ENCODE measurements at regions not wholly inside any gene's neighbourhood (a gene's known extent, or its start where the extent isn't known, plus 50 kb on each side); places are given as distances from the start of the nearest gene placed in this dataset.
"Not testable (repeated sequence)": the region's sequence is repeated elsewhere in the genome, so short reads cannot be mapped to it uniquely, and the experiment has no call there.

DNA sequence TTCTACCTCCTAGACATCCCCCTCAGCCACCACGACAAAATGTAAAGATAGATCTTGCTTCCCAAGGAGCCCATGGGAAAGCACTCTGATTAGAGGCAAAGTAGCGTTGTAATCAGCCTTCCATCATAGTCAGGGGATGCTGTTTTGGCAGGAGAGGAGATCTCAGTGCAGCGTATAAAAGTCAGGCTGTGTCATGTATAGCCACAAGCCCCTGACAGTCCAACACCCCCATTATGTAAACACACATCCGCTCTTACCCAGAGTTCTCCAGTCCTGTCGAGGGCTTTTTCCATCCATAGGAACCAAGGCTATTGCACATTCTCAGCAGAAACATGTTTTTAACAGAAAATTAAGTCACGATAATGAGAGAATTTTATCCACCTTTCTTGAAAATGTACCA is 156.3 kb downstream of the CYSLTR2 start:
- DNase-seq = no peak

DNA sequence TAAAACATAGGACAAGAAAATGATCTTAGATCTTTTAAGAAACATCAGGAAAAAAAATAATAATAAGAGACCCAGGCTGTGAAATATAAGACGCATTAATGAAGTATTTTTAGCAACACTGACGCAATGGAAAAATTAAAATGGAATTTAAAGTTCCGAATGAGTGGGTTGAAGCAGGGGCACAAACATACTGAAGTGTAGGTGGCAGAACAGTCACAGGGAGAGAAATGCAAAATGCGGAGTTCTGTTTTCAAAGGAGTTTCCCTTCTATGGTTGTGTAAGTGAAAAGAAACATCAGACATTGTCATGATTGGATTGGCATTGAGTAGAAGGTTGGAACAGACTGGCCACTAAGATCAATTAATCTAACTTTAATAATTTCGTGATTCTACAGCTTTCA is 159.8 kb downstream of the CYSLTR2 start:
- no peak for DNase-seq

GRCh38 chr13:48816700-48817099 is 159.0 kb upstream of the FNDC3A start:
- no peak for DNase-seq

GRCh38 chr13:48817166-48817802 is 158.4 kb upstream of the FNDC3A start:
- no peak for DNase-seq

DNA sequence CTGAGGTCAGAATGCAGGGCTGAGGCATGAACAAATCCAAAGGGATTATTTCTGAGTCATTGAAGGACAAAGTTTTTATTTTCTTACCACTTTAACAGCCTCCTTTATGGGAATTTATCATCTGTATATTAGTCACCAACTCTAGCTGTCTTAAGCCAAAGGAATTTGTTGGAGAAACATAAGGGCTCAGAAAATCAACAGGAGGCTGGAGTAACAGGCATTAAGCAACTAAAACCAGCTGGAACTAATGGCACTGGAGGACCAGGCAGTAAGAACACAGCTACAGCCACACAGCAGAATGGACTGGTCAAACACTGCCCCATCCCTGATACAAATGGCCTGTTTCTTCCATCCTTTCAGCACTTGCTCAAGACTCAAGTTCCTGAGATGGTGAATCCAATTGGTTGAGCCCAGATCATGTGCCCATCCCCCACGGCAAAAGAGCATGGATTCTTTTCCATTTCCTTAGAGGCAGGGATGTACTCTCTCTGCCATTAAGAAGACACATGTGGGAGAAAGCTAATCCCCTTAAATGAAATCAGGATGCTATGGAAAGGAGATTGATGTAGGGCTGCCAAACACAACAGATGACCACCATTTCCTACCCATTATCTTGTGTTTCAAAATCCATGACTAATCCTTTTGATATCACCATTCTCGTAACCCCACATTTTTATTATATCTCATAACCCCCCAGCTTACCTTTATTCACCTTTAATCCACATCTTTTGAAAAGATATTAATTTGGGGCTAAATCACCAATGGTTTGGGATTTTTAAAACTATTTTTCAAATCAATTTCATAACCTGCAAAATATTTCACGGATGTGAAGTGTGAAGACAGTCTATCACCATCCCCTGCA is 157.0 kb upstream of the FNDC3A start:
- no peak for DNase-seq

DNA sequence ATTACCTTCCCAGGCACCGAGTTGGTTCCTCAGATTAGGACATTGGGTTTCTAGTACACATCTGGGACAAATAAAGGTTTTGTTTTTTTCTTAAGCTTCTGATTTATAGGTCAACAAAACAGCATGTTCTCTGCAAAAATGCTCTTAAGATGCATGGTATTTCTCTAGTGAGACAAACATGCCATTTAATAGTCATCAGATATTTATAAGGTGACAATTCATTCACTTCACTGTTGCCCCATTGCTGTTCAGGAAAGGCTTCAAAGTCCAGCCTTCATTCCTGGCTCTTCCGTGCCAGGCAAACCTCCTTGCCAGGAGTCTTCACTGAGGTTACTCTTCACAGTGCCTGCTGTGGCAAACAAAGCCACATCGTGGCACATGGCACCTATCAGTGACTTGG is 156.3 kb upstream of the FNDC3A start:
- no peak for DNase-seq

DNA sequence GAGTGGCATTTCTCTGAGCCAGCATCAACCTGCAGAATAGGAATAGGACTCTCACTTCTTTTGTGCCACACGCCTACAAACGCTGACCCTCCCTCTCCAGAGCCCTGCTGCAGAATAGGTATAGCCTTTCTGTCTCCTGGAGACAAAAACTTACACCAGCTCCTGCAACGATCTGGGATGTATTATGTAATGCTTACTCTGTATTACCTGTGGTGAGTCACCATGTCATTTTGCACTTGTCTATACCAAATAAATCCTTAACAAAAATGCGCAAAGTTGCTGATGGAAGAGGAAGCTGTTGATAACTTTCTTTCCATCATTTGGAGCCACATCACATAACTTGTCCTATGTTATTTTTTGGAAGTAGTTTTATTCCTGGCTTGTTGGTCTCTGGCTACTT is 155.8 kb upstream of the FNDC3A start:
- no peak for DNase-seq

- DNase-seq = not testable (repeated sequence)
Measured at GRCh38 chr13:48823526-48823925, 152.2 kb upstream of the FNDC3A start.

DNA sequence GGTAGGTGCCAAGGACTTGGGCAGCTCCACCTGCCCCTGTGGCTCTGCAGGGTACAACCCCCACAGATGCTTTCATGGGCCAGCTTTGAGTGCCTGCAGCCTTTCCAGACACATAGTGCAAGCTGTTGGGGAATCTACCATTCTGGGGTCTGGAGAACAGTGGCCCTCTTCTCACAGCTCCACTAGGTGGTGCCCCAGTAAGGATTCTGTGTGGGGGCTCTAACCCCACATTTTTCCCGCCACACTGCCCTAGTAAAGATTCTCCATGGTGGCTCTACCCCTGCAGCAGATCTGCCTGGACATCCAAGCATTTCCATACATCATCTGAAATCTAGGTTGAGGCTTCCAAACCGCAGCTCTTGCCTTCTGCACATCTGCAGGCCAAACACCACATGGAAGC is 149.7 kb upstream of the FNDC3A start:
- no peak for DNase-seq

- DNase-seq = not testable (repeated sequence)
Measured at GRCh38 chr13:48826922-48827454, 148.7 kb upstream of the FNDC3A start.

- no peak for DNase-seq
Measured at GRCh38 chr13:48827709-48828108, 148.0 kb upstream of the FNDC3A start.

DNA sequence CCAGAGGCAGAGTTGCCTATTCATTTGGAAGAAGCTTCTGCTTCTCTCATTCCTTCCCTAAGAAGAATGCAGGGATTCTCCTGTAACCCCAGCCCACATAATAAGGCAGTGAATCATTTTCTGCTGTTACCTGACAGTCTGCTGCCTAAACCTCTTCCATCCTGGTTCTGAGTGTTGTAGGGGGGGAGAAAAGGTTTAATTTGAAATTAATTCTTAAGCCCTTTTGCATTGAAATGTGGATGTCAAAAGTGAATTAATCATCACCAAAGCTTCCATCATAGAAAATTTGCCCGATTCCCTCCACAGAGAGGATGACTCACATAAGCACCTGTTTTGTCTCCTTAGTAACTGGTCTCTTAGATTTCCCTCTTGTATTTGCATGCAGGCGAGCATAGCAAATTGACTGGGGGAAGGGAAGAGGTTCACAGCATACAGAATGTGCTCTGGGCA is 146.7 kb upstream of the FNDC3A start:
- no peak for DNase-seq

DNA sequence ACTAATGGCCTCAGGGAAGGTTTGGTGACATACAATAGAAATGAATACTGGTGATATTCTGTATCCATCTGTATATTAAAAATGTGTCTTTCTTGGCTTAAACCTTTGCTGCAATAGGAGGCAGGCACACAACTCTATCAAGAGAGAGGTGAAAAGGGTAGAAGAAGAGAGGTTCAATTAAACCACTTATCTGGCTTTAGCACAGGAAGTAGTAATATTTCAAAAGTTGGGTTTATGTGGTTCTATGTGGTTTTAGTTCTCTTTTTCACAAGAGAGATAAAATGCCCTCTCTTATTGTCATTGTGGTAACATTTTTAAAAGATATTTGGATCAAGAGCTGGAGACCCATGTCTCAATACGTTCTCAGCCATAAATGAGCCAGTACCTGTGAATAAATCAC is 146.2 kb upstream of the FNDC3A start:
- no peak for DNase-seq

DNA sequence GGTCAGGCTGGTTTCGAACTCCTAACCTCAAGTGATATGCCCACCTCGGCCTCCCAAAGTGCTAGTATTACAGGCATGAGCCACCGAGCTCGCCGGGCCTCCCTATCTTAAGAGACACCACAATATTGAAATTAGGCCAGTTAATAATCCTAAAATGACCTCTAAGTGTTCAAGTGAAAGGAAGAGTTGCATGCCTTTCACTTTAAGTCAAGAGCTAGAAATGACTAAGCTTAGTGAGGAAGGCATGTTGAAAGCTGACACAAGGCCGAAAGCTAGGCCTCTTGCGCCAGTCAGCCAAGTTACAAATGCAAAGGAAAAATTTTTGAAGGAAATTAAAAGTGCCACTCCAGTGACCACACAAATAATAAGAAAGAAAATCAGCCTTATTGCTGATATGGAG is 144.5 kb upstream of the FNDC3A start:
- no peak for DNase-seq

DNA sequence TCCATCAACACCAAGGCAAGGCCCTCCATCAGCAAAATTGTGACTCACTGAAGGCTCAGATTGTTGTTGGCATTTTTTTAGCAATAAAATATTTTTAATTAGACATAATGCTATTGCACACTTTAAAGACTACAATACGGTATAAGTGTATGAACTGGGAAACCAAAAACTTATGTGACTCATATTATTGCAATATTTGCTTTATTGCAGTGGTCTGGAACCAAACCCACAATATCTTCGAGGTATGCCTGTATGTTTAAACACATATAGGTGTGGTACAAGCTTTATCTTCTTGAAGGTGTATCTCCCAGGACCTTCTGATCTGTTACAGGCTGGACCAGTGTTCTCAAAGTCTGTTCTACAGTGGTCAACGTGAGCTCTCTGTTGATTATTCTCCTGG is 142.3 kb upstream of the FNDC3A start:
- no peak for DNase-seq

DNA sequence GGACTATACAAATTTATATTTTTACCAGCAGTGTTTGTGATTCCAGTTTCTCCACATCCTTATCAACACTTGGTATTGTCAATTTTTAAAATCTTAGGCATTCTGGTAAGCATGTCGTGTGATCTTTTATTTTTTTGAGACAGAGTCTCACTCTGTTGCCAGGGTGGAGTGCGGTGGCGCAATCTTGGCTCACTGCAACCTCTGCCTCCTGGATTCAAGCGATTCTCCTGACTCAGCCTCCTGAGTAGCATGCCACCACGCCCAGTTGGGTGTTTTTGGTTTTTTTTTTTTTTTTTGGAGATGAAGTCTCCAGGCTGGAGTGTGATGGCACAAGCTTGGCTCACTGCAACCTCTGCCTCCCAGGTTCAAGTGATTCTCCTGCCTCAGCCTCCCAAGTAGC is 140.4 kb upstream of the FNDC3A start:
- not testable (repeated sequence) for DNase-seq

DNA sequence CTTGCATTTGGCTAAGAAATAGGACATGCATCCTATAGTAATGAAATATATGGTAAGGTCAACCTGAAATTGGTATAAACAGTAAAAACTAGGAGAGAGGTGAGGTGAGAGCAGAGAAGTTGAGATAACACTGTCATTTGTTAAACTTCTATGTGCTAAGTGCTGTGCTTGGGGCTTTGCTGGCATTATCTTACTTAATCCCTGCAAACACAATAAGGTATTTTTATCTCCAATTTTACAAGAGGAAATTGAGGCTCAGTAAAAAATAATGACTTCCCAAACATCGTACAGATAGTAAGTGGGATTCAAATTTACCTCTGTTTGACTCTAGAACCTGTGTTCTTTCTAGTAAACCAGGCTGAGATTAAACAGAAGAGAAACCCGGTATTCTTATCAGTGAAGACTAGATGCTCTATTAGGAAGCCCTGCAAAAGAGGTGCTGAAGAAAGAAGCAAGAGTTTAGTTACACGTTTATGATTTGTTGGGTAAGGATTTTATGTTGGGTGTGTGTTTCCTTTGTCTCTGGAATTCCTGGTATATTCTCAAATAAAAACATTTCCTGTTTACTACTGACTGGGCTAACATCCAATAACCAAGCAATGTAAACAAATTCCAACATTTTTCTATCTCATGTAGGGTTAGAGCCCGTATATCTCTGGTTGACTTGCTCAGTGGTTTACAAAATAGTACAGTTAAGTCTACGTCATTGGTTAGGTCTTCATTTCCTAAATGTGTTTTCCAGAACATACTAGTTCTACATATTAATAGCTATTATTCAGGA is 137.3 kb upstream of the FNDC3A start:
- DNase-seq = no peak

GRCh38 chr13:48839171-48839570 is 136.5 kb upstream of the FNDC3A start:
- no peak for DNase-seq

- DNase-seq = no peak
Measured at GRCh38 chr13:48840366-48840765, 135.3 kb upstream of the FNDC3A start.

DNA sequence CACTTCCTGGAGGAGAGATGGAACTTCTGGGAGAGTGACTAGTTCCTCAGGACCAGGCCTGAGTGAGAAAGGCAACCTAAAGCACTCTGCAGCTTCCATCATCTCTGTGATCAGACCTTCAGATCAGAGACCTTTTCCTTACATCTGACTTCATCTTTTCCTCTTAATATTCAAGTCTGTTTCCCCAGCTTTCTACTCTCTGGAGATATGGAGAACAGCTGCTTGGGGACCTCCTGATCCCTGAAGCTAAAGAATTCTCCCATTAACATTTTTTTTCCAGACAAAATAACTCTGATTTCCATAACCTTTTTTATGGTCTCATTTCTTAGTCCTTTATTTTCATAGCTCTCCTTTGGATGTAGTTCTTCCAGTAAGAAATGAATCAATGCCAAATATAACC is 133.4 kb upstream of the FNDC3A start:
- DNase-seq = no peak

- DNase-seq = no peak
Measured at GRCh38 chr13:48843630-48844380, 131.9 kb upstream of the FNDC3A start.

DNA sequence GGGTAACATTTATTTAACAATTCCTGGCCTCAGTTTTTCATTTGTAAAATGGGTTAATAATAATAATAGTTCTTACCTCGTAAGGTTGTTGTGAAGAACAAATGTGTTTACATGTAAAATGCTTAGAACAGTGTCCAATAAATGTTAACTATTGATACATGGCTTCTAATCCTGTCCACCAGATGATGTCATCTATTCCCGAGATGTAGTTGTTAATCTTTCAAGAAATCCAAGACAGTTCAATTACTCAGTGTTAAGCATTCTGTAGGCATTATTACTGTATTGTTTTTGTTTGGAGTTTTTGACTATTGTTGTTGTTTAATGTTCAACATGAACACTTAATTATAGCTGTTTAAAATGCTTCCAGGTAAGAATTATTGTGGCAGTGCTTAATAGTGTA is 131.0 kb upstream of the FNDC3A start:
- no peak for DNase-seq

- DNase-seq = no peak
Measured at GRCh38 chr13:48849515-48849914, 126.2 kb upstream of the FNDC3A start.

Data from effector CD4-positive, alpha-beta T cell (primary cell).